ENCODE measurements at regions not wholly inside any gene's neighbourhood (a gene's known extent, or its start where the extent isn't known, plus 50 kb on each side); places are given as distances from the start of the nearest gene placed in this dataset.

DNA sequence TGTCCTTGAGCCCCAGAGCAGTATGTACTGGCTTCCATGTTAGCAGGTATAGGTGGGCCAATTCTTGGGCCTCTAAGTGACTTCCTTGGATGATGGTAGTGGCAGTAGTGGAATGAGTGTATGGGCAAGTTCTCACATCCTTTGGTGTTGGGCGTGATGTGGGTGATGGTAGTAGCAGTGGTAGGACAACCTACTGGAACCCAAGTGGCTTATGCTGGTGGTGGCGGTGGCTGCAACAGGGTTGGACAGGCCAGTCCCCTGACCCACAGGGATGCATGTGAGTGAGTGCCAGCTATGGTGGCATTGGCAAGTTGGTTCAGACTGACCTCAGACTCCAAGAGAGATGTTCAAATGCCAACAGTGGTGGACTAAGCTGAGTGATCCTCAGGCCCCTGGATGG, 1228.2 kb downstream of the ROBO2 start:
- no peak for TF ChIP-seq CTCF (IDR thresholded peaks at IDR 0.05)
- Histone ChIP-seq H3K4me1 (no peaks in the 10 kb centered on the region), H3K4me3 (no peak overlapping the region), H3K27me3 (no peaks in the 10 kb centered on the region), H3K9me3 (no peaks in the 10 kb centered on the region), H3K27ac (no peak overlapping the region), H3K36me3 (no peaks in the 10 kb centered on the region)
- no peak for ATAC-seq
- intact Hi-C loops (cut with DNase I), result no loop called here
- DNase-seq, result no peak

GRCh38 chr3:78268716-78269668, 1229.1 kb downstream of the ROBO2 start:
- Histone ChIP-seq H3K9me3 (no peaks in the 10 kb centered on the region), H3K36me3 (no peaks in the 10 kb centered on the region), H3K4me3 (no peak overlapping the region), H3K27ac (no peak overlapping the region), H3K4me1 (no peaks in the 10 kb centered on the region), H3K27me3 (no peaks in the 10 kb centered on the region)
- no peak for ATAC-seq
- intact Hi-C loops (cut with DNase I), result no loop called here
- no peak for DNase-seq
- TF ChIP-seq CTCF (IDR thresholded peaks at IDR 0.05), result no peak

DNA sequence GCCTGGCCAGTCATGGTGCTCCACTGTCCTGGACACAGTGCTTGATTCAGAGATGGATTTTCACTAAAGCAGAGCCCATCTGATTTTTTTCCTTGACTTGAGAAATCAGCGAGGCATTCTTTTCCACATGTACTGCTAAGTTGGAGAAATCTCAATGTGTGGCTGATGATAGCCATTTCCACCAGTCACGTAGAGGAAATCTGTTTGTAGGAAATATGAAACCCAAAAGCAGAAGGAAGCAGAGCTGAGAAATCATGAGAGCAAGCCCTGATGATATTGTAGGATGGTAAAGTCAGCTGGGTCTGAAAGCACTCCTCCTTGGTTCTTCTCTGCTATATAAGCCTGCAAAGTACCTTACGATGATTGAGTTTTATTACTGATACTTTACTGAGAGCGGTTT, 1233.4 kb downstream of the ROBO2 start:
- TF ChIP-seq CTCF (IDR thresholded peaks at IDR 0.05), result no peak
- Histone ChIP-seq H3K36me3 (no peaks in the 10 kb centered on the region), H3K27me3 (no peaks in the 10 kb centered on the region), H3K27ac (no peak overlapping the region), H3K4me3 (no peak overlapping the region), H3K9me3 (no peaks in the 10 kb centered on the region), H3K4me1 (no peaks in the 10 kb centered on the region)
- DNase-seq (no peak), ATAC-seq (no peak)
- intact Hi-C loops (cut with DNase I), result no loop called here

DNA sequence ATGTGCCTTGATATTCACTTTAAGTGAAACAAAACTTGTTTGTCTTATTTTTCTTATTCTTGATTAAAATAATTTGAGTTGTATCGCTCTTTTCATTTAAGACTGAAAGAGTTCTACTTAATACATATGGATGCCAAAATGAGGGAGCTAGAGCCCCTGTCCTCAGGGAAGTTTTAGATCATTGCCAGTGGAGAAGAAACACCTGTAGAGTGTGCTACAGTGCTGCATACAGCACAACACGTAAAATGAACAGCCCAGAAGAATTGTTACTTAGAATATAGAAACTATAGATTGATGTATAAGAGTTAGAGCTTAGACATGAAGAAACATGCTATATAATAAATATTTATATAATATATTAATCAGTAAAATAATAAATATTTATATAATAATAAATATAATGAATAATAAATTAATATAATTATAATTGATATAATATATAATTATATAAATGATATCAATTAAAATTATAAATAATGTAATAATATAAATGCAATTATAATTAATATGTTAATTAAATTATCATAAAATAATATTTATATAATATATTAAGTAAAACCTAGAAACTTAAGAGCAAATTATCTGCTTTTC, 1234.7 kb downstream of the ROBO2 start:
- Histone ChIP-seq H3K36me3 (no peaks in the 10 kb centered on the region), H3K4me1 (no peaks in the 10 kb centered on the region), H3K27ac (no peak overlapping the region), H3K4me3 (no peak overlapping the region), H3K27me3 (no peaks in the 10 kb centered on the region), H3K9me3 (no peaks in the 10 kb centered on the region)
- no peak for ATAC-seq
- no peak for DNase-seq
- TF ChIP-seq CTCF (IDR thresholded peaks at IDR 0.05), result no peak
- intact Hi-C loops (cut with DNase I), result no loop called here

- TF ChIP-seq CTCF (IDR thresholded peaks at IDR 0.05), result no peak
- Histone ChIP-seq H3K27ac (no peak overlapping the region), H3K4me1 (no peaks in the 10 kb centered on the region), H3K36me3 (no peaks in the 10 kb centered on the region), H3K9me3 (no peaks in the 10 kb centered on the region), H3K4me3 (no peak overlapping the region), H3K27me3 (no peaks in the 10 kb centered on the region)
- DNase-seq (no peak), ATAC-seq (no peak)
- intact Hi-C loops (cut with DNase I), result no loop called here
These were observed 1235.5 kb downstream of the ROBO2 start for GRCh38 chr3:78275420-78275852.

All from upper lobe of right lung (tissue), 1 donor.